BE2C (cell line): ENCODE measurements at regions not wholly inside any gene's neighbourhood (a gene's known extent, or its start where the extent isn't known, plus 50 kb on each side); places are given as distances from the start of the nearest gene placed in this dataset.

Experiments
- DNase-seq: peaks from one replicate; pipeline ENCODE4 v3.0.0-alpha.2; 2020
- H3K27me3 ChIP-seq: fragments of 250-450 bp; sonication (Bioruptor Pico); 2 replicates; pipeline ENCODE4 v1.5.1; 2020; ENCODE audit warnings: mild to moderate bottlenecking
- H3K36me3 ChIP-seq: fragments of 250-450 bp; sonication (Bioruptor Pico); 2 replicates; pipeline ENCODE4 v1.5.1; 2020; ENCODE audit warnings: mild to moderate bottlenecking
- H3K4me1 ChIP-seq: fragments of 250-450 bp; sonication (Bioruptor Pico); 2 replicates; pipeline ENCODE4 v1.5.1; 2020
- H3K4me3 ChIP-seq: 2 replicates; pipeline ENCODE4 v1.5.1; 2011; ENCODE audit warnings: low read depth, low read length
- H3K9me3 ChIP-seq: fragments of 250-450 bp; sonication (Bioruptor Pico); 2 replicates; pipeline ENCODE4 v1.5.1; 2020
- TF ChIP-seq, protein P1 (sequence below): IDR thresholded peaks from 2 replicates; pipeline ENCODE4 v1.5.1; 2012; ENCODE audit warnings: mild to moderate bottlenecking, low read depth, low read length

DNA sequence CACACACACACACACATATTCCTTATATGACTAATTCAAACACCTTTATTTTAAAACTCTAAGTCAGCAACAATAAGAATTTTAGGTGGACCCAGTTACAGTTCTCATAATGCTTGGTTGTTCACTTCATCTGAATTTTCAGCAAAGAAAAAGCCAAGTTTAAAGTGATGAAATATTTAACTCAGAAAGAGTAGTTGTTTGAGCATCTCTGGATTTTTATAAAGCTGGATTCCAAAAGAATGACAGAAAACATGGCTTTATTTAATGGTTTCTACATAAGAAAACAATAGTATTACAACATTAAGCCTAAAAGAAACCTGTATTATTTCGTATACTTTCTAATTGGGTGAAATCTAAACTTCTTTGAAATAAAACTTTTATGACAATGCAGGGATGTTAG, 54.2 kb upstream of the ADAMTS5 start:
- no peak for DNase-seq
- TF ChIP-seq, protein P1, sequence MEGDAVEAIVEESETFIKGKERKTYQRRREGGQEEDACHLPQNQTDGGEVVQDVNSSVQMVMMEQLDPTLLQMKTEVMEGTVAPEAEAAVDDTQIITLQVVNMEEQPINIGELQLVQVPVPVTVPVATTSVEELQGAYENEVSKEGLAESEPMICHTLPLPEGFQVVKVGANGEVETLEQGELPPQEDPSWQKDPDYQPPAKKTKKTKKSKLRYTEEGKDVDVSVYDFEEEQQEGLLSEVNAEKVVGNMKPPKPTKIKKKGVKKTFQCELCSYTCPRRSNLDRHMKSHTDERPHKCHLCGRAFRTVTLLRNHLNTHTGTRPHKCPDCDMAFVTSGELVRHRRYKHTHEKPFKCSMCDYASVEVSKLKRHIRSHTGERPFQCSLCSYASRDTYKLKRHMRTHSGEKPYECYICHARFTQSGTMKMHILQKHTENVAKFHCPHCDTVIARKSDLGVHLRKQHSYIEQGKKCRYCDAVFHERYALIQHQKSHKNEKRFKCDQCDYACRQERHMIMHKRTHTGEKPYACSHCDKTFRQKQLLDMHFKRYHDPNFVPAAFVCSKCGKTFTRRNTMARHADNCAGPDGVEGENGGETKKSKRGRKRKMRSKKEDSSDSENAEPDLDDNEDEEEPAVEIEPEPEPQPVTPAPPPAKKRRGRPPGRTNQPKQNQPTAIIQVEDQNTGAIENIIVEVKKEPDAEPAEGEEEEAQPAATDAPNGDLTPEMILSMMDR: no peak
- Histone ChIP-seq H3K4me3 (no peak overlapping the region), H3K27me3 (no peaks in the 10 kb centered on the region), H3K9me3 (no peaks in the 10 kb centered on the region), H3K36me3 (no peaks in the 10 kb centered on the region), H3K4me1 (no peaks in the 10 kb centered on the region)

DNA sequence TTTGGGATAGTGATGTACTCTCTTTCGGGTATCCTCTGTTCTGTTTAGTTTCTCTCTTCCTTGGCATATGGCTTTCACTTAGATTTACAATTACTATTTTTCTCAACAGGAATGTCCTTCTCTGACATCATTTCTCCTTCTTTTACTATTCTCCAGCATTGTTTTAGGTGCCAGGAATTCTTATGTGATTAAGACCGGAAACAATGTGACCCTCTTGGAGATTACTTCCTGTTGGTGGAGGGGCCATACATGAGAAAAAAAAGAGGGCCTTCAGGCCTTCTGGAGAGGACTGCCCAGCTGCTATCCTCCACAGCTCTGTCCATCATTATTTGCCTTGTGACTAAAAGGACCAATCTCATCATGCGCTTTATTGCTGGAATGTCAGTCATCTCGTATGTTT, 50.4 kb upstream of the ADAMTS5 start:
- no peaks in the 10 kb centered on the region for H3K9me3 ChIP-seq
- no peaks in the 10 kb centered on the region for H3K4me1 ChIP-seq
- no peaks in the 10 kb centered on the region for H3K27me3 ChIP-seq
- TF ChIP-seq, protein P1: no peak
- no peaks in the 10 kb centered on the region for H3K36me3 ChIP-seq
- no peak overlapping the region for H3K4me3 ChIP-seq
- no peak for DNase-seq
